ENCODE measurements at regions not wholly inside any gene's neighbourhood (a gene's known extent, or its start where the extent isn't known, plus 50 kb on each side); places are given as distances from the start of the nearest gene placed in this dataset.

GRCh38 chrX:16250296-16250695 lies 83.0 kb downstream of the MAGEB17 start:
- no peak for TF ChIP-seq CTCF (IDR thresholded peaks at IDR 0.05)
- no peak for TF ChIP-seq POLR2AphosphoS5 (IDR thresholded peaks at IDR 0.05; ENCODE audit: insufficient read depth in 1 of 2, low read depth in 1 of 2)

All from vagina (tissue), 2 donors.